ENCODE measurements at regions not wholly inside any gene's neighbourhood (a gene's known extent, or its start where the extent isn't known, plus 50 kb on each side); places are given as distances from the start of the nearest gene placed in this dataset.

- intact Hi-C loops (cut with DNase I) = no loop called here
- no peak for DNase-seq (ENCODE audit: low spot score)
Observed at GRCh38 chr5:63573380-63573779, 388.9 kb downstream of the HTR1A start.

- intact Hi-C loops (cut with DNase I) = no loop called here
- no peak for DNase-seq (ENCODE audit: low spot score)
Observed at GRCh38 chr5:63572740-63573139, 389.5 kb downstream of the HTR1A start.

- DNase-seq (ENCODE audit: low spot score) = no peak
- intact Hi-C loops (cut with DNase I) = no loop called here
Observed at GRCh38 chr5:63570752-63571151, 391.5 kb downstream of the HTR1A start.

- DNase-seq (ENCODE audit: low spot score) = no peak
- intact Hi-C loops (cut with DNase I) = no loop called here
Observed at GRCh38 chr5:63564789-63565188, 397.5 kb downstream of the HTR1A start.

- DNase-seq (ENCODE audit: low spot score) = no peak
- intact Hi-C loops (cut with DNase I) = no loop called here
Observed at GRCh38 chr5:63563008-63563917, 399.0 kb downstream of the HTR1A start.

GRCh38 chr5:63555874-63556273 lies 406.4 kb downstream of the HTR1A start:
- intact Hi-C loops (cut with DNase I) = no loop called here
- DNase-seq (ENCODE audit: low spot score) = no peak

GRCh38 chr5:63554191-63554590 lies 408.1 kb downstream of the HTR1A start:
- no peak for DNase-seq (ENCODE audit: low spot score)
- intact Hi-C loops (cut with DNase I) = no loop called here

GRCh38 chr5:63553073-63553472 lies 409.2 kb downstream of the HTR1A start:
- DNase-seq (ENCODE audit: low spot score) = no peak
- intact Hi-C loops (cut with DNase I) = no loop called here

GRCh38 chr5:63535840-63536602 lies 426.2 kb downstream of the HTR1A start:
- intact Hi-C loops (cut with DNase I) = no loop called here
- DNase-seq (ENCODE audit: low spot score) = no peak

GRCh38 chr5:63524281-63524680 lies 438.0 kb downstream of the HTR1A start:
- intact Hi-C loops (cut with DNase I) = no loop called here
- no peak for DNase-seq (ENCODE audit: low spot score)

GRCh38 chr5:63516006-63516405 lies 446.2 kb downstream of the HTR1A start:
- no peak for DNase-seq (ENCODE audit: low spot score)
- intact Hi-C loops (cut with DNase I) = no loop called here

- intact Hi-C loops (cut with DNase I) = no loop called here
- no peak for DNase-seq (ENCODE audit: low spot score)
Observed at GRCh38 chr5:63500242-63500641, 462.0 kb downstream of the HTR1A start.

- intact Hi-C loops (cut with DNase I) = no loop called here
Observed at GRCh38 chr5:63495225-63495624, 467.0 kb downstream of the HTR1A start.

GRCh38 chr5:63483338-63483737 lies 478.9 kb downstream of the HTR1A start:
- no peak for DNase-seq (ENCODE audit: low spot score)
- intact Hi-C loops (cut with DNase I) = no loop called here

More at GRCh38 chr5:63495225-63495624, 467.0 kb downstream of the HTR1A start:
- no peak for DNase-seq (ENCODE audit: low spot score)

- DNase-seq (ENCODE audit: low spot score) = no peak
- intact Hi-C loops (cut with DNase I) = no loop called here
Observed at GRCh38 chr5:63473335-63473967, 488.8 kb downstream of the HTR1A start.

- no peak for DNase-seq (ENCODE audit: low spot score)
Observed at GRCh38 chr5:63456279-63456678, 506.0 kb downstream of the HTR1A start.

GRCh38 chr5:63451188-63451587 lies 511.1 kb downstream of the HTR1A start:
- DNase-seq (ENCODE audit: low spot score) = no peak
- intact Hi-C loops (cut with DNase I) = no loop called here

More at GRCh38 chr5:63456279-63456678, 506.0 kb downstream of the HTR1A start:
- intact Hi-C loops (cut with DNase I) = no loop called here

GRCh38 chr5:63439537-63439936 lies 522.7 kb downstream of the HTR1A start:
- no peak for DNase-seq (ENCODE audit: low spot score)
- intact Hi-C loops (cut with DNase I) = no loop called here

- no peak for DNase-seq (ENCODE audit: low spot score)
- intact Hi-C loops (cut with DNase I) = no loop called here
Observed at GRCh38 chr5:63409737-63410136, 552.5 kb downstream of the HTR1A start.

- intact Hi-C loops (cut with DNase I) = no loop called here
- DNase-seq (ENCODE audit: low spot score) = no peak
Observed at GRCh38 chr5:63408984-63409383, 553.3 kb downstream of the HTR1A start.

All from cardiac septum (tissue), 1 donor.